Activated naive CD4-positive, alpha-beta T cell treated with anti-CD3 and anti-CD28 coated beads, Interleukin-2, amount 50 U/mL, for 24 hours (primary cell): ENCODE measurements at regions not wholly inside any gene's neighbourhood (a gene's known extent, or its start where the extent isn't known, plus 50 kb on each side); places are given as distances from the start of the nearest gene placed in this dataset.

ENCODE experiments used
- H3K27ac Mint-ChIP-seq: one replicate; pipeline ENCODE4 v1.8.0; 2021; ENCODE audit warnings: mild to moderate bottlenecking, mixed read lengths
- H3K27me3 Mint-ChIP-seq: one replicate; pipeline ENCODE4 v1.8.0; 2021; ENCODE audit warnings: mixed read lengths
- H3K36me3 Mint-ChIP-seq: one replicate; pipeline ENCODE4 v1.8.0; 2021; ENCODE audit warnings: mixed read lengths
- H3K4me1 Mint-ChIP-seq: one replicate; pipeline ENCODE4 v1.8.0; 2021; ENCODE audit warnings: mixed read lengths
- H3K4me3 Mint-ChIP-seq: one replicate; pipeline ENCODE4 v1.8.0; 2021; ENCODE audit warnings: mild to moderate bottlenecking, mixed read lengths
- H3K9me3 Mint-ChIP-seq: one replicate; pipeline ENCODE4 v1.8.0; 2021; ENCODE audit warnings: mixed read lengths

- no peaks in the 10 kb centered on the region for H3K4me1 Mint-ChIP-seq
- H3K27ac Mint-ChIP-seq: no peak overlapping the region
- H3K9me3 Mint-ChIP-seq: no peaks in the 10 kb centered on the region
- H3K4me3 Mint-ChIP-seq: no peak overlapping the region
- H3K27me3 Mint-ChIP-seq: peaks cover 3% of the 10 kb centered on the region
- H3K36me3 Mint-ChIP-seq: no peaks in the 10 kb centered on the region
Observed at GRCh38 chr14:81691931-81692330, 158.3 kb upstream of the SEL1L start.

GRCh38 chr14:81694419-81694818 is 160.8 kb upstream of the SEL1L start:
- no peaks in the 10 kb centered on the region for H3K4me1 Mint-ChIP-seq
- H3K27me3 Mint-ChIP-seq: peaks cover 6% of the 10 kb centered on the region
- no peak overlapping the region for H3K4me3 Mint-ChIP-seq
- H3K27ac Mint-ChIP-seq: no peak overlapping the region
- H3K9me3 Mint-ChIP-seq: no peaks in the 10 kb centered on the region
- no peaks in the 10 kb centered on the region for H3K36me3 Mint-ChIP-seq

- no peaks in the 10 kb centered on the region for H3K36me3 Mint-ChIP-seq
- no peaks in the 10 kb centered on the region for H3K9me3 Mint-ChIP-seq
Observed at GRCh38 chr14:81709681-81710080, 176.0 kb upstream of the SEL1L start.

GRCh38 chr14:81710232-81710845 is 176.7 kb upstream of the SEL1L start:
- Mint-ChIP-seq H3K4me1 (no peaks in the 10 kb centered on the region), H3K36me3 (no peaks in the 10 kb centered on the region), H3K27me3 (peaks cover 4% of the 10 kb centered on the region), H3K27ac (no peak overlapping the region), H3K4me3 (no peak overlapping the region), H3K9me3 (no peaks in the 10 kb centered on the region)

More at GRCh38 chr14:81709681-81710080, 176.0 kb upstream of the SEL1L start:
- Mint-ChIP-seq H3K27ac (no peak overlapping the region), H3K4me1 (no peaks in the 10 kb centered on the region), H3K4me3 (no peak overlapping the region), H3K27me3 (peaks cover 4% of the 10 kb centered on the region)

- Mint-ChIP-seq H3K4me1 (no peaks in the 10 kb centered on the region), H3K9me3 (no peaks in the 10 kb centered on the region), H3K27me3 (peaks cover 6% of the 10 kb centered on the region), H3K4me3 (no peak overlapping the region), H3K36me3 (no peaks in the 10 kb centered on the region), H3K27ac (no peak overlapping the region)
Observed at GRCh38 chr14:81715731-81716130, 182.1 kb upstream of the SEL1L start.

- peaks cover 6% of the 10 kb centered on the region for H3K27me3 Mint-ChIP-seq
- no peak overlapping the region for H3K4me3 Mint-ChIP-seq
- no peaks in the 10 kb centered on the region for H3K36me3 Mint-ChIP-seq
- no peak overlapping the region for H3K27ac Mint-ChIP-seq
- no peaks in the 10 kb centered on the region for H3K9me3 Mint-ChIP-seq
- H3K4me1 Mint-ChIP-seq: no peaks in the 10 kb centered on the region
Observed at GRCh38 chr14:81716953-81717352, 183.3 kb upstream of the SEL1L start.

- Mint-ChIP-seq H3K4me1 (no peaks in the 10 kb centered on the region), H3K4me3 (no peak overlapping the region), H3K36me3 (no peaks in the 10 kb centered on the region), H3K27me3 (no peaks in the 10 kb centered on the region), H3K9me3 (peaks cover 7% of the 10 kb centered on the region), H3K27ac (no peak overlapping the region)
Observed at GRCh38 chr14:81723956-81724355, 190.3 kb upstream of the SEL1L start.

GRCh38 chr14:81727218-81727617 is 193.6 kb upstream of the SEL1L start:
- no peak overlapping the region for H3K4me3 Mint-ChIP-seq
- no peaks in the 10 kb centered on the region for H3K4me1 Mint-ChIP-seq
- H3K27ac Mint-ChIP-seq: no peak overlapping the region
- H3K36me3 Mint-ChIP-seq: no peaks in the 10 kb centered on the region
- H3K9me3 Mint-ChIP-seq: peaks cover 7% of the 10 kb centered on the region
- no peaks in the 10 kb centered on the region for H3K27me3 Mint-ChIP-seq

GRCh38 chr14:81728447-81728846 is 194.8 kb upstream of the SEL1L start:
- H3K36me3 Mint-ChIP-seq: no peaks in the 10 kb centered on the region

GRCh38 chr14:81729622-81730021 is 196.0 kb upstream of the SEL1L start:
- Mint-ChIP-seq H3K36me3 (no peaks in the 10 kb centered on the region), H3K4me3 (no peak overlapping the region), H3K27me3 (no peaks in the 10 kb centered on the region), H3K9me3 (no peaks in the 10 kb centered on the region), H3K27ac (no peak overlapping the region), H3K4me1 (no peaks in the 10 kb centered on the region)

More at GRCh38 chr14:81728447-81728846, 194.8 kb upstream of the SEL1L start:
- Mint-ChIP-seq H3K27me3 (no peaks in the 10 kb centered on the region), H3K4me1 (no peaks in the 10 kb centered on the region), H3K9me3 (no peaks in the 10 kb centered on the region), H3K27ac (no peak overlapping the region), H3K4me3 (no peak overlapping the region)

- H3K9me3 Mint-ChIP-seq: no peaks in the 10 kb centered on the region
- H3K4me1 Mint-ChIP-seq: no peaks in the 10 kb centered on the region
- H3K36me3 Mint-ChIP-seq: no peaks in the 10 kb centered on the region
- H3K4me3 Mint-ChIP-seq: no peak overlapping the region
- peaks cover 2% of the 10 kb centered on the region for H3K27me3 Mint-ChIP-seq
- no peak overlapping the region for H3K27ac Mint-ChIP-seq
Observed at GRCh38 chr14:81737938-81738337, 204.3 kb upstream of the SEL1L start.

GRCh38 chr14:81738946-81739659 is 205.4 kb upstream of the SEL1L start:
- Mint-ChIP-seq H3K4me1 (no peaks in the 10 kb centered on the region), H3K27me3 (peaks cover 2% of the 10 kb centered on the region), H3K9me3 (no peaks in the 10 kb centered on the region), H3K36me3 (no peaks in the 10 kb centered on the region), H3K4me3 (no peak overlapping the region), H3K27ac (no peak overlapping the region)

- Mint-ChIP-seq H3K9me3 (no peaks in the 10 kb centered on the region), H3K27ac (no peak overlapping the region), H3K36me3 (no peaks in the 10 kb centered on the region), H3K4me1 (no peaks in the 10 kb centered on the region), H3K27me3 (no peaks in the 10 kb centered on the region), H3K4me3 (no peak overlapping the region)
Observed at GRCh38 chr14:81743605-81744004, 210.0 kb upstream of the SEL1L start.

- peaks cover 5% of the 10 kb centered on the region for H3K9me3 Mint-ChIP-seq
- H3K4me3 Mint-ChIP-seq: no peak overlapping the region
- no peaks in the 10 kb centered on the region for H3K36me3 Mint-ChIP-seq
- H3K4me1 Mint-ChIP-seq: no peaks in the 10 kb centered on the region
- H3K27ac Mint-ChIP-seq: no peak overlapping the region
- peaks cover 2% of the 10 kb centered on the region for H3K27me3 Mint-ChIP-seq
Observed at GRCh38 chr14:81751198-81751597, 217.5 kb upstream of the SEL1L start.

- Mint-ChIP-seq H3K4me1 (no peaks in the 10 kb centered on the region), H3K36me3 (no peaks in the 10 kb centered on the region), H3K27ac (no peak overlapping the region), H3K4me3 (no peak overlapping the region), H3K27me3 (no peaks in the 10 kb centered on the region), H3K9me3 (no peaks in the 10 kb centered on the region)
Observed at GRCh38 chr14:81759541-81759940, 225.9 kb upstream of the SEL1L start.

GRCh38 chr14:81765651-81766275 is 232.1 kb upstream of the SEL1L start:
- Mint-ChIP-seq H3K4me1 (no peaks in the 10 kb centered on the region), H3K27ac (no peak overlapping the region), H3K9me3 (no peaks in the 10 kb centered on the region), H3K4me3 (no peak overlapping the region), H3K27me3 (no peaks in the 10 kb centered on the region), H3K36me3 (no peaks in the 10 kb centered on the region)
